ENCODE measurements at regions not wholly inside any gene's neighbourhood (a gene's known extent, or its start where the extent isn't known, plus 50 kb on each side); places are given as distances from the start of the nearest gene placed in this dataset.
A peak's percentile ranks its signal among the peaks of the same experiment; 100 is the strongest.
"Not testable (repeated sequence)": the region's sequence is repeated elsewhere in the genome, so short reads cannot be mapped to it uniquely, and the experiment has no call there.

DNA sequence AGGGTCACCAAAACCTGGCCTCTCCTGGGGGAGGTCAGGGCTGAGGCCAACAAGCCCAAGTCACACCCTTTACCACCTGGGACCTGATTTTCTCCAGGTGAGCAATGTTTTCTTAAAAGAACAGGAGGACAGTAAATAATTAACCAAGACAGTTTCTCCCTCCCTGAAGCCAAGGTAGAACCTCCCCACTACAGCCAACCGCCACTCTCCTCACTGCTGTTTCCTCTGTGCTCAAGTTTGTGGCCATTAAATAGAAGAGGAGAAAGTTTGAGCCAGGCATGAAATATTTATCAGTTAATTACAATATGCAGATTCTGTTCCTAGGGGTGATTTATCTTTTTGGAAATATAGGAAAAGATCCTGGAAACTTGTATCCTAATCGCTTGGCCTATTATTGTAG, 150.6 kb upstream of the ANKRD20A1 start:
- H3K27ac ChIP-seq; H3K27me3 ChIP-seq; H3K36me3 ChIP-seq; intact Hi-C loops (cut with DNase I); H3K4me1 ChIP-seq; DNase-seq (ENCODE audit: low spot score in 2 of 2); H3K4me3 ChIP-seq; H3K9me3 ChIP-seq: not testable (repeated sequence)

GRCh38 chr9:67711429-67711828, 147.3 kb upstream of the ANKRD20A1 start:
- not testable (repeated sequence) for DNase-seq (ENCODE audit: low spot score in 2 of 2)

DNA sequence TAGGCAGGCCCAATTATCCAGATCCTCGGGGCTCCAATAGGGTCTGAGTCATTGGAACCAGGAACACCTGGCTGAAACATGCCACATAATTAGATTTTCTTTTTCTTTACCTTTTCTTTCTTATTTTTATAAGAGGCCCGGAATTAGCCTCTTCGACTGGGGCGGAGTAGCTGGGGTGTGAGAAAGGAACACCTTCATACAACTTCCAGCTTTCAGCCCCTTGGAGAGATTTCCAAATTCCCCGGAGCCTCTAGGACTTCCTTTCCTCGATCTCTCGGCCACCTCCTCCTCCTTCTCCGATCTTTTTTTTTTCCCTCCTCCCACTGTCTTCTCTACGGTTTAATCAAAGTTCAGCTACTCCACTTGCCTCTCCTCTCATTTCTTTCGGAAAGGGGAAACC, 146.8 kb upstream of the ANKRD20A1 start:
- H3K9me3 ChIP-seq; H3K27me3 ChIP-seq; H3K36me3 ChIP-seq; H3K4me3 ChIP-seq; H3K4me1 ChIP-seq; intact Hi-C loops (cut with DNase I); H3K27ac ChIP-seq: not testable (repeated sequence)
- peak in 1 of 2 donors; percentile 34 for DNase-seq (ENCODE audit: low spot score in 2 of 2)

More at GRCh38 chr9:67711429-67711828, 147.3 kb upstream of the ANKRD20A1 start:
- intact Hi-C loops (cut with DNase I); H3K4me1 ChIP-seq; H3K27ac ChIP-seq; H3K4me3 ChIP-seq; H3K27me3 ChIP-seq; H3K36me3 ChIP-seq; H3K9me3 ChIP-seq: not testable (repeated sequence)

- H3K36me3 ChIP-seq; H3K27ac ChIP-seq; DNase-seq (ENCODE audit: low spot score in 2 of 2); H3K4me3 ChIP-seq; intact Hi-C loops (cut with DNase I); H3K9me3 ChIP-seq; H3K4me1 ChIP-seq; H3K27me3 ChIP-seq: not testable (repeated sequence)
Observed at GRCh38 chr9:67712956-67713355, 145.8 kb upstream of the ANKRD20A1 start.

- peak in 1 of 2 donors; percentile 73 for DNase-seq (ENCODE audit: low spot score in 2 of 2)
- H3K9me3 ChIP-seq; H3K27me3 ChIP-seq; H3K4me3 ChIP-seq; H3K4me1 ChIP-seq; H3K27ac ChIP-seq; intact Hi-C loops (cut with DNase I); H3K36me3 ChIP-seq: not testable (repeated sequence)
Observed at GRCh38 chr9:67717830-67718388, 140.8 kb upstream of the ANKRD20A1 start.

GRCh38 chr9:67720491-67720890, 138.2 kb upstream of the ANKRD20A1 start:
- H3K4me1 ChIP-seq; H3K9me3 ChIP-seq; H3K4me3 ChIP-seq; H3K27me3 ChIP-seq; intact Hi-C loops (cut with DNase I); H3K36me3 ChIP-seq; H3K27ac ChIP-seq: not testable (repeated sequence)
- DNase-seq (ENCODE audit: low spot score in 2 of 2) = peak in 1 of 2 donors; percentile 46

DNA sequence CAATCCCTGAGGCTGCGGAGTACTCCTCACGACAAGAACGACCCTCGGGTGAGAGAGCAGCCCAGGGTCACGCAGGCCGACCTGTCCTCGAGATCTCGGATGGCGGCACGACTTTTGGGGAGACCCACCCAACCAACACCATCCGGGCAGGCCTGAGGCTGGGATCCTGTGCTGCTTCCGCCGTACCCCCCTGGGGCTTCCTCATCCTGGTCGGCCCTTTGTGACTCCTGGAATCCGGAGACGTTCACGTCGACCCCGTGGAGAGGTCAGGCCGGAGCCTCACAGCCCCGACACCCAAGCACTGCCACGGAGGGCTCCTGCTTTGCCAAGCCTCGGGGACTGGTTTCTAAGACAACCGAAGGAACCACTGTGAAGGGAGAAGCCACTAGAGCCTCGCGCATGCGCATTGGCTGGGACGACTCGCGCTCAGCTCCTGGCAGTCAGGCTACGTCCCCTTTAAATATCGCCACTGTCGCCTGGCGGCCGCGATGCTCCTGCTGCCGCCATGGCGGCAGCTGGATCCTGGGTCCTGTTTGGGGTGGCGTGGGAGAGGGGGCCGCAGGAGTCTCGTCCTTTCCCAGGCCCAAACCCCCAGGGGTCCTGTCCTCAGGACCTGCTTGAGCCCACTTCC, 136.2 kb upstream of the ANKRD20A1 start:
- H3K4me3 ChIP-seq; H3K27me3 ChIP-seq; H3K27ac ChIP-seq; H3K36me3 ChIP-seq; DNase-seq (ENCODE audit: low spot score in 2 of 2); H3K9me3 ChIP-seq; intact Hi-C loops (cut with DNase I); H3K4me1 ChIP-seq: not testable (repeated sequence)

- intact Hi-C loops (cut with DNase I); H3K36me3 ChIP-seq; H3K4me1 ChIP-seq; H3K9me3 ChIP-seq; H3K27me3 ChIP-seq; DNase-seq (ENCODE audit: low spot score in 2 of 2): not testable (repeated sequence)
- Histone ChIP-seq H3K4me3 (peak overlapping the region; percentile 45 to 64), H3K27ac (peak overlapping the region in 1 of 2 donors; percentile 69)
Observed at GRCh38 chr9:67723185-67723584, 135.5 kb upstream of the ANKRD20A1 start.

DNA sequence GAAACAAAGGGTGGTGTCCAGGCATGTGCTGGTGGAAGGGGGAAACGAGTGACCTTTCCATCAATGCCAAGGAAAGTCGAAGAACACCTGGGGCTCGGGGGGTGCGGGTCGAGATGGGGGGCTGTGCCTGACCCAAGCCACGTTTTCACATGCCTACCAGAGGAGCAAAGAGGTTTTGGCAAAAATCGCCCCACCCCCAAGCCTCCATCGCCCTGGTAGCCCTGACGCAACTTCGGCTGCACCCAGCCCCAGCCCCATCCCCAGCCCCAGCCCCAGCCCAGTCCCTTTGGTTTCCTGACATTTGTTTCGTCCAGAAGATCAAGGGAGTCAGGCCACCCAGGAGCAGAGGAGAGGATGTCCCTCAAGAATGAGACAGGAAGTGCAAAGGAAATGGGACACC, 133.8 kb upstream of the ANKRD20A1 start:
- H3K9me3 ChIP-seq; H3K4me1 ChIP-seq; H3K27me3 ChIP-seq; H3K27ac ChIP-seq; intact Hi-C loops (cut with DNase I); H3K36me3 ChIP-seq: not testable (repeated sequence)
- H3K4me3 ChIP-seq = peak overlapping the region; percentile 42 to 47
- peak in 1 of 2 donors; percentile 63 for DNase-seq (ENCODE audit: low spot score in 2 of 2)

GRCh38 chr9:67726213-67726988, 132.3 kb upstream of the ANKRD20A1 start:
- H3K9me3 ChIP-seq; H3K36me3 ChIP-seq; H3K27me3 ChIP-seq; H3K4me1 ChIP-seq; intact Hi-C loops (cut with DNase I): not testable (repeated sequence)
- DNase-seq (ENCODE audit: low spot score in 2 of 2) = peak in 1 of 2 donors; percentile 62
- Histone ChIP-seq H3K4me3 (peak overlapping the region; percentile 40 to 57), H3K27ac (peak overlapping the region in 1 of 2 donors; percentile 59)

DNA sequence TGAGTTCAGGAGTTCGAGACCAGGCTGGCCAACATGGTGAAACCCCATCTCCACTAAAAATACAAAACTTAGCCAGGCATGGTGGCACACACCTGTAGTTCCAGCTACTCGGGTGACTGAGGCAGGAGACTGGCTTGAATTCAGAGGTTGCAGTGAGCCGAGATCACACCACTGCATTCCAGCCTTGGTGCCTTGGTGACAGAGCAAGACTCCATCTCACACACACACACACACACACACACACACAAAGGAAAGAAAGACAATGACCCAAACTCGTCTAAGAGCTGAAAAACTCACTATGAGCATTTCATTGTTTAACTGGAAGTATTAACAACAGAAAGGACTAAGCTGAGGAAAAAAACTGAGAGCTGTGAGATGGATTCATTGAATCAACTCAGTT, 95.6 kb upstream of the ANKRD20A1 start:
- H3K4me3 ChIP-seq; H3K4me1 ChIP-seq; H3K27me3 ChIP-seq; DNase-seq (ENCODE audit: low spot score in 2 of 2); H3K27ac ChIP-seq; H3K36me3 ChIP-seq; intact Hi-C loops (cut with DNase I); H3K9me3 ChIP-seq: not testable (repeated sequence)

- H3K4me3 ChIP-seq; DNase-seq (ENCODE audit: low spot score in 2 of 2); H3K9me3 ChIP-seq; intact Hi-C loops (cut with DNase I); H3K4me1 ChIP-seq; H3K36me3 ChIP-seq; H3K27me3 ChIP-seq; H3K27ac ChIP-seq: not testable (repeated sequence)
Observed at GRCh38 chr9:67771807-67772206, 86.9 kb upstream of the ANKRD20A1 start.

DNA sequence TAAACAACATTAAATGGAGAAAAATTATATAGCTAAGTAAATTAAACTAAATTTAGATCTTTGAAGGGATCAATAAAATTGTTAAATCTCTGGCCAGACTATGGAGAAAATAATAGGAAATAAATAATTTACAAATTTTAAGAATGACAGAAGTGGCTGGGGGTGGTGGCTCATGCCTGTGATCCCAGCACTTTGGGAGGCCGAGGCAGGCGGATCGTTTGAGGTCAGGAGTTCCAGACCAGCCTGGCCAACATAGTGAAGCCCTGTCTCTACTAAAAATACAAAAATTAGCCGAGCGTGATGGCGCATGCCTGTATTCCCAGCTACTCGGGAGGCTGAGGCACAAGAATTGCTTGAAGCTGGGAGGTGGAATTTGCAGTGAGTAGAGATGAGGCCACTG, 58.6 kb upstream of the ANKRD20A1 start:
- H3K27me3 ChIP-seq; intact Hi-C loops (cut with DNase I); H3K4me1 ChIP-seq; H3K4me3 ChIP-seq; H3K36me3 ChIP-seq; H3K27ac ChIP-seq; H3K9me3 ChIP-seq; DNase-seq (ENCODE audit: low spot score in 2 of 2): not testable (repeated sequence)

Measured in ascending aorta (tissue), 2 donors.